ENCODE measurements at regions not wholly inside any gene's neighbourhood (a gene's known extent, or its start where the extent isn't known, plus 50 kb on each side); places are given as distances from the start of the nearest gene placed in this dataset.

- Histone ChIP-seq H3K36me3 (ENCODE audit: insufficient read depth, low read length) (no peaks in the 10 kb centered on the region), H3K27ac (ENCODE audit: low read depth, low read length, poor library complexity, severe bottlenecking) (no peak overlapping the region), H2AFZ (ENCODE audit: low read length) (no peak overlapping the region), H3K4me2 (ENCODE audit: low read length) (no peak overlapping the region), H3K79me2 (ENCODE audit: insufficient read depth, low read depth, low read length) (no peaks in the 10 kb centered on the region), H3K9me3 (ENCODE audit: low read length) (no peaks in the 10 kb centered on the region), H3K4me1 (ENCODE audit: insufficient read depth, low read length, poor library complexity, severe bottlenecking) (no peaks in the 10 kb centered on the region), H4K20me1 (ENCODE audit: insufficient read depth, low read length) (no peaks in the 10 kb centered on the region), H3K9me2 (ENCODE audit: insufficient read depth, low read length) (no peaks in the 10 kb centered on the region), H3K4me3 (ENCODE audit: low read depth, low read length, poor library complexity, severe bottlenecking) (no peak overlapping the region)
- no peak for DNase-seq (ENCODE audit: low spot score)
- intact Hi-C loops (cut with micrococcal nuclease; ENCODE audit: unreplicated experiment): no loop called here
- ChIA-PET POLR2A (no interaction called here), CTCF (ENCODE audit: unreplicated experiment) (no interaction called here)
- BruUV-seq (replicated peaks): no TSS peak
- TF ChIP-seq CTCF (conservative IDR thresholded peaks at IDR 0.05; ENCODE audit: low read length) (no peak), EZH2phosphoT487 (IDR thresholded peaks at IDR 0.05; ENCODE audit: borderline replicate concordance, low read depth, low read length) (no peak)
Measured at GRCh38 chr4:114267976-114268375, 288.5 kb upstream of the ARSJ start.

- POLR2A ChIA-PET: no interaction called here
Measured at GRCh38 chr4:114271031-114271430, 291.6 kb upstream of the ARSJ start.

GRCh38 chr4:114272226-114272625 is 292.8 kb upstream of the ARSJ start:
- no TSS peak for BruUV-seq (replicated peaks)
- Histone ChIP-seq H3K4me1 (ENCODE audit: insufficient read depth, low read length, poor library complexity, severe bottlenecking) (no peaks in the 10 kb centered on the region), H3K4me3 (ENCODE audit: low read depth, low read length, poor library complexity, severe bottlenecking) (no peak overlapping the region), H3K79me2 (ENCODE audit: insufficient read depth, low read depth, low read length) (no peaks in the 10 kb centered on the region), H3K27ac (ENCODE audit: low read depth, low read length, poor library complexity, severe bottlenecking) (no peak overlapping the region), H3K36me3 (ENCODE audit: insufficient read depth, low read length) (no peaks in the 10 kb centered on the region), H4K20me1 (ENCODE audit: insufficient read depth, low read length) (no peaks in the 10 kb centered on the region), H3K9me3 (ENCODE audit: low read length) (no peaks in the 10 kb centered on the region), H2AFZ (ENCODE audit: low read length) (no peak overlapping the region), H3K4me2 (ENCODE audit: low read length) (no peak overlapping the region), H3K9me2 (ENCODE audit: insufficient read depth, low read length) (no peaks in the 10 kb centered on the region)
- TF ChIP-seq CTCF (conservative IDR thresholded peaks at IDR 0.05; ENCODE audit: low read length): no peak
- no peak for TF ChIP-seq EZH2phosphoT487 (IDR thresholded peaks at IDR 0.05; ENCODE audit: borderline replicate concordance, low read depth, low read length)
- ChIA-PET POLR2A (interaction anchor here (0.7 kb wide), 1 partner anchor 230 kb away, joined by 4 read pairs; no protein-coding TSS in a partner anchor), CTCF (ENCODE audit: unreplicated experiment) (no interaction called here)
- intact Hi-C loops (cut with micrococcal nuclease; ENCODE audit: unreplicated experiment): no loop called here
- DNase-seq (ENCODE audit: low spot score): no peak

More at GRCh38 chr4:114271031-114271430, 291.6 kb upstream of the ARSJ start:
- Histone ChIP-seq H3K4me1 (ENCODE audit: insufficient read depth, low read length, poor library complexity, severe bottlenecking) (no peaks in the 10 kb centered on the region), H3K4me2 (ENCODE audit: low read length) (no peak overlapping the region), H3K79me2 (ENCODE audit: insufficient read depth, low read depth, low read length) (no peaks in the 10 kb centered on the region), H2AFZ (ENCODE audit: low read length) (no peak overlapping the region), H4K20me1 (ENCODE audit: insufficient read depth, low read length) (no peaks in the 10 kb centered on the region), H3K36me3 (ENCODE audit: insufficient read depth, low read length) (no peaks in the 10 kb centered on the region), H3K9me2 (ENCODE audit: insufficient read depth, low read length) (no peaks in the 10 kb centered on the region), H3K9me3 (ENCODE audit: low read length) (no peaks in the 10 kb centered on the region), H3K4me3 (ENCODE audit: low read depth, low read length, poor library complexity, severe bottlenecking) (no peak overlapping the region), H3K27ac (ENCODE audit: low read depth, low read length, poor library complexity, severe bottlenecking) (no peak overlapping the region)
- BruUV-seq (replicated peaks): no TSS peak
- no peak for TF ChIP-seq CTCF (conservative IDR thresholded peaks at IDR 0.05; ENCODE audit: low read length)
- TF ChIP-seq EZH2phosphoT487 (IDR thresholded peaks at IDR 0.05; ENCODE audit: borderline replicate concordance, low read depth, low read length): no peak
- intact Hi-C loops (cut with micrococcal nuclease; ENCODE audit: unreplicated experiment): no loop called here
- no peak for DNase-seq (ENCODE audit: low spot score)
- CTCF ChIA-PET (ENCODE audit: unreplicated experiment): no interaction called here

Data from OCI-LY7 (cell line).